Suprapubic skin (tissue), 4 donors: ENCODE measurements at regions not wholly inside any gene's neighbourhood (a gene's known extent, or its start where the extent isn't known, plus 50 kb on each side); places are given as distances from the start of the nearest gene placed in this dataset.

ENCODE experiments used
- DNase-seq, 2 donors: peaks; one replicate each; pipeline ENCODE4 v3.0.0-alpha.2; 2019; ENCODE audit warnings: low spot score in 2 of 2
- H3K27ac ChIP-seq: fragments of 200-600 bp; sonication (generic); one replicate; pipeline ENCODE4 v1.5.1; 2019
- H3K27me3 ChIP-seq: fragments of 200-600 bp; sonication (generic); one replicate; pipeline ENCODE4 v1.5.1; 2019
- H3K36me3 ChIP-seq: fragments of 200-600 bp; sonication (generic); one replicate; pipeline ENCODE4 v1.5.1; 2019
- H3K4me1 ChIP-seq: fragments of 200-600 bp; sonication (generic); one replicate; pipeline ENCODE4 v1.5.1; 2019
- H3K4me3 ChIP-seq: fragments of 200-600 bp; sonication (generic); one replicate; pipeline ENCODE4 v1.5.1; 2019; ENCODE audit warnings: mild to moderate bottlenecking
- H3K9me3 ChIP-seq: fragments of 200-600 bp; sonication (generic); one replicate; pipeline ENCODE4 v1.5.1; 2019
- CTCF ChIP-seq, 2 donors: fragments of 200-600 bp in 1 of 2; fragments of 450-650 bp in 1 of 2; sonication (generic) in 1 of 2; IDR thresholded peaks; one replicate each; pipeline ENCODE4 v1.5.1; 2016 to 2019; ENCODE audit warnings: antibody characterized with exemption in 2 of 2, mild to moderate bottlenecking in 1 of 2, moderate library complexity in 1 of 2
- EP300 ChIP-seq: sonication (generic); formaldehyde crosslinking; IDR thresholded peaks from one replicate; pipeline ENCODE4 v1.6.1; 2017; ENCODE audit warnings: antibody characterized with exemption
- POLR2A ChIP-seq, 2 donors: fragments of 450-650 bp; IDR thresholded peaks; one replicate each; pipeline ENCODE4 v1.6.1; 2017; ENCODE audit warnings: antibody characterized with exemption in 2 of 2, mild to moderate bottlenecking in 2 of 2, moderate library complexity in 2 of 2
- POLR2AphosphoS5 ChIP-seq, 3 donors: sonication (generic); formaldehyde crosslinking; IDR thresholded peaks; one replicate each; pipeline ENCODE4 v1.6.1; 2017; ENCODE audit warnings: antibody characterized with exemption in 3 of 3
- WGBS: methylation state at CpG from one replicate; pipeline ENCODE4 v1.1.5; 2018; 5-methylcytosine and 5-hydroxymethylcytosine counted together

- no peak for TF ChIP-seq POLR2A (IDR thresholded peaks at IDR 0.05)
- no peak for TF ChIP-seq EP300
- TF ChIP-seq POLR2AphosphoS5 (IDR thresholded peaks at IDR 0.05) = no peak
- no peak for TF ChIP-seq CTCF (IDR thresholded peaks at IDR 0.05)
- no peak overlapping the region for H3K27ac ChIP-seq
- H3K4me3 ChIP-seq = no peak overlapping the region
- H3K4me1 ChIP-seq = no peaks in the 10 kb centered on the region
- no peaks in the 10 kb centered on the region for H3K9me3 ChIP-seq
- DNase-seq = no peak
- 63% methylated on average over 12 of the region's 12 CpGs for WGBS
- H3K36me3 ChIP-seq = no peaks in the 10 kb centered on the region
- H3K27me3 ChIP-seq = peaks cover 11% of the 10 kb centered on the region
Measured at GRCh38 chr12:115885040-115885690, 392.3 kb downstream of the MED13L start.

- Histone ChIP-seq H3K27ac (no peak overlapping the region), H3K4me1 (no peaks in the 10 kb centered on the region), H3K4me3 (no peak overlapping the region), H3K27me3 (peaks cover 11% of the 10 kb centered on the region), H3K9me3 (no peaks in the 10 kb centered on the region), H3K36me3 (no peaks in the 10 kb centered on the region)
- no peak for DNase-seq
- no peak for TF ChIP-seq POLR2AphosphoS5 (IDR thresholded peaks at IDR 0.05)
- TF ChIP-seq EP300 = no peak
- TF ChIP-seq CTCF (IDR thresholded peaks at IDR 0.05) = no peak
- TF ChIP-seq POLR2A (IDR thresholded peaks at IDR 0.05) = no peak
Measured at GRCh38 chr12:115882936-115883335, 394.6 kb downstream of the MED13L start.

DNA sequence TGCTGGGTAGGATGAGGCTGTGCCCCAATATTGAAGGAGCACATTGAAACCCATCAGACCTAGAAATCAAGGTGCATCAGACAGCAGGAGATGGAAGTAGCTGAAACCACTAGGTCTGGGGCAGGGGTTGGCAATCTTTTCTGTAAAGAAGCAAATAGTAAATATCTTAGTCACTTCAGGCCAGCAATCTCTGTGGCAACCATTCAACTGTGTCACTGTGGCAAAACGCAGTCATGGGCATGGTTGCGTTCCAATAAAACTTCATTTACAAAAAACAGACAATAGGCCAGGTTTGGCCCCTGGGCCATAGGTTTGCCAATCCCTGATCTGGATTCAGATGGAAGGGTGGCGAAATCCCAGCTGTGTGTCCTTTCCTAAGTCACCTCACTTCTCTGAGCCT is 397.3 kb downstream of the MED13L start:
- no peak overlapping the region for H3K4me3 ChIP-seq
- no peak overlapping the region for H3K27ac ChIP-seq
- H3K27me3 ChIP-seq = peaks cover 8% of the 10 kb centered on the region
- no peaks in the 10 kb centered on the region for H3K9me3 ChIP-seq
- H3K4me1 ChIP-seq = no peaks in the 10 kb centered on the region
- TF ChIP-seq EP300 = no peak
- TF ChIP-seq CTCF (IDR thresholded peaks at IDR 0.05) = no peak
- no peak for TF ChIP-seq POLR2AphosphoS5 (IDR thresholded peaks at IDR 0.05)
- TF ChIP-seq POLR2A (IDR thresholded peaks at IDR 0.05) = no peak
- no peak for DNase-seq
- H3K36me3 ChIP-seq = no peaks in the 10 kb centered on the region
- 77% methylated on average over 3 of the region's 3 CpGs for WGBS

GRCh38 chr12:115879354-115879753 is 398.1 kb downstream of the MED13L start:
- Histone ChIP-seq H3K36me3 (no peaks in the 10 kb centered on the region), H3K27me3 (peaks cover 6% of the 10 kb centered on the region), H3K4me1 (no peaks in the 10 kb centered on the region), H3K9me3 (no peaks in the 10 kb centered on the region), H3K27ac (no peak overlapping the region), H3K4me3 (no peak overlapping the region)
- no peak for DNase-seq
- TF ChIP-seq EP300 = no peak
- 64% methylated on average over 5 of the region's 5 CpGs for WGBS

GRCh38 chr12:115873451-115874082 is 403.9 kb downstream of the MED13L start:
- H3K4me1 ChIP-seq = peaks cover 29% of the 10 kb centered on the region
- 75% methylated on average over 3 of the region's 3 CpGs for WGBS
- no peaks in the 10 kb centered on the region for H3K36me3 ChIP-seq
- H3K27ac ChIP-seq = peak overlapping the region; percentile 79
- H3K27me3 ChIP-seq = no peaks in the 10 kb centered on the region
- no peak for DNase-seq
- TF ChIP-seq CTCF (IDR thresholded peaks at IDR 0.05) = no peak
- no peak for TF ChIP-seq POLR2AphosphoS5 (IDR thresholded peaks at IDR 0.05)
- no peak for TF ChIP-seq EP300
- TF ChIP-seq POLR2A (IDR thresholded peaks at IDR 0.05) = no peak
- H3K9me3 ChIP-seq = no peaks in the 10 kb centered on the region
- H3K4me3 ChIP-seq = no peak overlapping the region
